ENCODE measurements at regions not wholly inside any gene's neighbourhood (a gene's known extent, or its start where the extent isn't known, plus 50 kb on each side); places are given as distances from the start of the nearest gene placed in this dataset.

DNA sequence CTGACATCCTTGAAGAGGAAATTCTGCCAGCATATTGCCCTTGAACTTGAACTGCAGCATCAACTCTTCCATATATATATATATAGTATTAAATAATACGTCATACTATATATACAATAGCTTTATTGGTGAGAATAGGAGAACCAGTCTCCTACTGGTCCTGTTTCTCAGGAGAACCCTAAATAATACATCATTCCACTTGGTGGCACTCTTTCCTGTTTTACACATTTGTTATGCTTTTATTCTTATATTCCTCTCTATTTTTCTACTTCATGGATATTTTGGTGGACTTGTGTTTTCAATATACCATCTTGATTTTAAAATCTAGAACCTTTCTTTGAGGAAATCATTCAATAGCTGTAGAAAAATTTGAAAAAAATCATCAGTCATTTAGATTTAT, 193.3 kb downstream of the TRPC6 start:
- Histone ChIP-seq H3K27ac (ENCODE audit: extremely low read depth, low read depth, low read length) (no peak overlapping the region), H3K4me3 (no peak overlapping the region), H4K20me1 (replicated peaks; ENCODE audit: control insufficient read depth, insufficient read depth, low read length) (no peaks in the 10 kb centered on the region), H3K27me3 (ENCODE audit: control insufficient read depth in 2 of 2, insufficient read depth in 2 of 2, low read length in 2 of 2) (no peaks in the 10 kb centered on the region), H3K9ac (ENCODE audit: insufficient read depth in 1 of 2, low read depth in 2 of 2, low read length in 2 of 2) (no peak overlapping the region), H3K4me2 (ENCODE audit: insufficient read depth, low read length) (no peak overlapping the region), H3K79me2 (ENCODE audit: control insufficient read depth, insufficient read depth, low read length) (no peaks in the 10 kb centered on the region), H3K36me3 (ENCODE audit: control insufficient read depth, insufficient read depth, low read length) (no peaks in the 10 kb centered on the region), H3K9me1 (ENCODE audit: control insufficient read depth, insufficient read depth, low read length) (no peaks in the 10 kb centered on the region), H3K9me3 (replicated peaks; ENCODE audit: control insufficient read depth, insufficient read depth, low read depth, low read length) (no peaks in the 10 kb centered on the region; the same call in 1 of the 2 replicates), H2AFZ (ENCODE audit: low read depth, low read length) (no peak overlapping the region), H3K4me1 (replicated peaks in 1 of 2; ENCODE audit: control insufficient read depth in 2 of 2, insufficient read depth in 2 of 2, low read length in 2 of 2) (no peaks in the 10 kb centered on the region)
- no TSS peak for BruUV-seq (replicated peaks)
- ATAC-seq (no peak), FAIRE-seq (no peak), DNase-seq (ENCODE audit: extremely low read depth in 1 of 4, low spot score in 3 of 4) (no peak)
- WGBS (ENCODE audit: insufficient coverage, low coverage, missing lambda C conversion rate), result 0% methylated on average over 1 of the region's 1 CpG
- no peak for TF ChIP-seq KHSRP (IDR thresholded peaks at IDR 0.05)
- no peak for TF ChIP-seq HNRNPH1 (optimal IDR thresholded peaks at IDR 0.05; ENCODE audit: low read depth, low read length)
- no peak for TF ChIP-seq NR2F6 (CRISPR knock-in tag; IDR thresholded peaks at IDR 0.05)
- TF ChIP-seq EHMT2 (IDR thresholded peaks at IDR 0.05), result no peak
- TF ChIP-seq, protein P1, sequence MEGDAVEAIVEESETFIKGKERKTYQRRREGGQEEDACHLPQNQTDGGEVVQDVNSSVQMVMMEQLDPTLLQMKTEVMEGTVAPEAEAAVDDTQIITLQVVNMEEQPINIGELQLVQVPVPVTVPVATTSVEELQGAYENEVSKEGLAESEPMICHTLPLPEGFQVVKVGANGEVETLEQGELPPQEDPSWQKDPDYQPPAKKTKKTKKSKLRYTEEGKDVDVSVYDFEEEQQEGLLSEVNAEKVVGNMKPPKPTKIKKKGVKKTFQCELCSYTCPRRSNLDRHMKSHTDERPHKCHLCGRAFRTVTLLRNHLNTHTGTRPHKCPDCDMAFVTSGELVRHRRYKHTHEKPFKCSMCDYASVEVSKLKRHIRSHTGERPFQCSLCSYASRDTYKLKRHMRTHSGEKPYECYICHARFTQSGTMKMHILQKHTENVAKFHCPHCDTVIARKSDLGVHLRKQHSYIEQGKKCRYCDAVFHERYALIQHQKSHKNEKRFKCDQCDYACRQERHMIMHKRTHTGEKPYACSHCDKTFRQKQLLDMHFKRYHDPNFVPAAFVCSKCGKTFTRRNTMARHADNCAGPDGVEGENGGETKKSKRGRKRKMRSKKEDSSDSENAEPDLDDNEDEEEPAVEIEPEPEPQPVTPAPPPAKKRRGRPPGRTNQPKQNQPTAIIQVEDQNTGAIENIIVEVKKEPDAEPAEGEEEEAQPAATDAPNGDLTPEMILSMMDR (IDR thresholded peaks at IDR 0.05 in 2 of 3, conservative IDR thresholded peaks at IDR 0.05 in 1 of 3; ENCODE audit: insufficient read depth in 2 of 3, low read depth in 1 of 3, low read length in 3 of 3), result peak in 1 of 3 experiments; percentile 13; a peak in 1 of 6 replicates
- no peak for TF ChIP-seq RBM25 (IDR thresholded peaks at IDR 0.05; ENCODE audit: low read depth, low read length, severe bottlenecking)
- POLR2A ChIA-PET, result no interaction called here
- CTCF ChIA-PET (ENCODE audit: low intra/inter-chr PET ratio), result no interaction called here
- in situ Hi-C loops (cut with MboI) (no loop called here), intact Hi-C loops (cut with micrococcal nuclease) (no loop called here)
